NCI-H2029 (cell line): ENCODE measurements at regions not wholly inside any gene's neighbourhood (a gene's known extent, or its start where the extent isn't known, plus 50 kb on each side); places are given as distances from the start of the nearest gene placed in this dataset.
"Not testable (repeated sequence)": the region's sequence is repeated elsewhere in the genome, so short reads cannot be mapped to it uniquely, and the experiment has no call there.

Source experiments
- DNase-seq: peaks from one replicate; lab custom pipeline; 2025; lab: John Stamatoyannopoulos, UW

GRCh38 chr13:54706336-54706735 is 1677.7 kb downstream of the OLFM4 start:
- no peak for DNase-seq

- no peak for DNase-seq
These were observed 1680.9 kb downstream of the OLFM4 start for GRCh38 chr13:54709546-54709945.

- DNase-seq: no peak
These were observed 1705.0 kb downstream of the OLFM4 start for GRCh38 chr13:54733639-54734038.

- not testable (repeated sequence) for DNase-seq
These were observed 1708.6 kb downstream of the OLFM4 start for GRCh38 chr13:54737211-54737610.

GRCh38 chr13:54742984-54743383 is 1714.4 kb downstream of the OLFM4 start:
- no peak for DNase-seq

GRCh38 chr13:54744747-54745146 is 1716.1 kb downstream of the OLFM4 start:
- no peak for DNase-seq

GRCh38 chr13:54750521-54750920 is 1721.9 kb downstream of the OLFM4 start:
- DNase-seq: no peak

- DNase-seq: no peak
These were observed 1730.2 kb downstream of the OLFM4 start for GRCh38 chr13:54758795-54759194.

GRCh38 chr13:54768214-54768613 is 1739.6 kb downstream of the OLFM4 start:
- DNase-seq: no peak

GRCh38 chr13:54775501-54776191 is 1747.0 kb downstream of the OLFM4 start:
- no peak for DNase-seq

GRCh38 chr13:54787754-54788153 is 1759.1 kb downstream of the OLFM4 start:
- DNase-seq: no peak

- no peak for DNase-seq
These were observed 1771.1 kb downstream of the OLFM4 start for GRCh38 chr13:54799621-54800226.

GRCh38 chr13:54802226-54802625 is 1773.6 kb downstream of the OLFM4 start:
- no peak for DNase-seq

- DNase-seq: no peak
These were observed 1777.1 kb downstream of the OLFM4 start for GRCh38 chr13:54805743-54806142.

GRCh38 chr13:54821938-54822470 is 1793.4 kb downstream of the OLFM4 start:
- DNase-seq: not testable (repeated sequence)

GRCh38 chr13:54829391-54830068 is 1800.9 kb downstream of the OLFM4 start:
- not testable (repeated sequence) for DNase-seq

GRCh38 chr13:54836273-54836672 is 1807.7 kb downstream of the OLFM4 start:
- DNase-seq: no peak

GRCh38 chr13:54841682-54842081 is 1813.1 kb downstream of the OLFM4 start:
- DNase-seq: no peak

- DNase-seq: no peak
These were observed 1816.8 kb downstream of the OLFM4 start for GRCh38 chr13:54845351-54845965.

- DNase-seq: no peak
These were observed 1824.2 kb downstream of the OLFM4 start for GRCh38 chr13:54852831-54853230.

- DNase-seq: no peak
These were observed 1831.2 kb downstream of the OLFM4 start for GRCh38 chr13:54859827-54860226.

- no peak for DNase-seq
These were observed 1846.5 kb downstream of the OLFM4 start for GRCh38 chr13:54875111-54875510.

- DNase-seq: no peak
These were observed 1850.4 kb downstream of the OLFM4 start for GRCh38 chr13:54879036-54879435.
